Left kidney (tissue), 1 donor: ENCODE measurements at regions not wholly inside any gene's neighbourhood (a gene's known extent, or its start where the extent isn't known, plus 50 kb on each side); places are given as distances from the start of the nearest gene placed in this dataset.

Experiments
- DNase-seq: peaks from one replicate; pipeline ENCODE4 v3.0.0-alpha.2; 2013

DNA sequence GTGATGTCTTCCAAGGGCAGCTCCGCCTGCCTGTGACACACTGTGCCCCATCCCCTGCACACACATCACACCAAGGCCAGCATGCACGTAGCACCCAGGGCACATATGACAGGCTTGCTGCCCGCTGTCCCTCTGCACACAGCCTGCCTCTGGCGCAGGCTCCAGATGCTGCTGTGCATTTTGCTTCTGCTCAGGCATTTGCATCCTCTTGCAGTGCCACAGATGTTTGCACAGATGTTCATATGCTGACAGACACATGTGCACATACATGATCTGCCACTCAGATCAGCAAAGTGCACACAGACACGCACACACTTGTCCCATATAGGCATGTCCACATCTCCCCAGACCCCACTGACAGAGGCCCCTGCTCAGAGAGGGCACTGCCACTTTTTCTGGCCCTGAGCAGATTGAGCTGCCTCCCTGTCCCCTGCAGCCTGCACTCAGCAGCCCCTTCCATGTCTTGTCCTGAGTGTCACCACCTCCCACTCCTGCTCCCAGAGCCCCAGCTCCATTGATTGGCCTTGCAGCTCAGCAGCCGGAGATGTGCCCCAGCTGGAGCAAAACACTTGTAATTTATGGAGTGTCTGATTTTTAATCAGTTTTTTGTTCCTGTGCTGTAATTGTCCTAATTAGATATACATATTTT lies 115.1 kb upstream of the RPL38 start:
- DNase-seq, result no peak

DNA sequence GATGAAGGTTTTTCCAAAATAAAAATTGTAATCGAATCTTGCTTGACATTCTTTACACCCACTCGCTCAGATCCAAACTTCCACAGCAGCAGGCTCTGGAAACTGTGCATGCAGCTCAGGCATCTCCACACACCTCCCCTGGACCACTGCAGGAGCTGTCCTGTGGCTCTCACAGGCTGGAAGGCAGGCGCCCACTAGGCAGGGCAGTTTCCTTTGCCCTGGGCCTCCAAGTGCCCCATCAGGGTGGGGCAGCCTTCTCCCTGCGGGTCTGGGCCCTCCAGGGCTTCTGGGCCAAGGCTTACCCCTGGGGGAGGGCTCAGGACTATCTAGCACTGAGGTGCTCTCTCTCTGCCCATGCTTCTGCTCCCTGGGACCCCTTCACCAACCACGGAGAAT lies 114.5 kb upstream of the RPL38 start:
- DNase-seq, result no peak

DNA sequence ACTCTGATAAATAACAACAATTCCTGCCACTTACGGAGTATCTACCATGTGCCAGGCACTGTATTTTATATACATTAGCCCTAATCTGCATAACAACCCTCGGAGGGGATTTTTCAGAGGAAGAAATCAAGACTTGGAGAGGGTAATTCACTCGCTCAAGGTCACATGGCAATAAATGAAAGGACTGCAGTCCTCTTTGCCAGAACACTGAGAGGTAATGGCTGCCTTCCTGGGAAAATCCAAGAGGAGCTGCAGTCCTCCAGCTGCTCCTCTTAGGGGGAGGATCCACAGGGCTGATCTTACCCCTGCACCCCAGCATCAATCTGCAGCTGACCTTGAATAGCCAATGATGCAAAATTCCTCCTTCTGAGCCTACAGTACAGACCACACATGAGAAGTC lies 114.1 kb upstream of the RPL38 start:
- DNase-seq, result no peak

DNA sequence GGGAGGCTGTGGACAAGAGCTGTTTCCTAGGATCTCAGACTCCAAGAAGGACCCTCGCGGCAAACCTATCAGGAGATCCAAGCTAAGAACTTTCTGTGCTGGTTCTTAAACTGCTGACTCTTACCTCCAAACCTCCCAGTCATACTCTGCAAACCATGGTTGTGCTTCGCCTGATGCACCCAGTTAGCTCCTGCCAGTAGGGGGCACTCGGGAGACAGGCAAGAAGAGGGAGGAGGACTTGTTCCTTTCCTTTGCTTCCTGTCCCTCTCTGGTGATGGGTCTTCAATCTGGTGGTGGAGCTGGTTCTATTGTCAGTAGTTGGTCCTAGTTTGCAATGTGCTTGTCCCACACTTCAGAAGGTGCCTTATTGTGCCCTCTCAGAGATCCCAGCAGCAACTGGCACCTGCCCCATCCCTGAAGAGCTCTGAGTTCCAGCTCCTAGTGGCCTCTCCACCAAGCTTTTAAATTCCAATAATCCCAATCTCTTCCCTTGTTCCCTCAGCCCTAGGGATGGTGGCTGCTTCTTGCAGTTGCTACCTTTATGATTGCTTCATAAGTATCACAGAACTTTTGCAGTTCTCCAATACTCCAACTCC lies 113.5 kb upstream of the RPL38 start:
- DNase-seq, result no peak

DNA sequence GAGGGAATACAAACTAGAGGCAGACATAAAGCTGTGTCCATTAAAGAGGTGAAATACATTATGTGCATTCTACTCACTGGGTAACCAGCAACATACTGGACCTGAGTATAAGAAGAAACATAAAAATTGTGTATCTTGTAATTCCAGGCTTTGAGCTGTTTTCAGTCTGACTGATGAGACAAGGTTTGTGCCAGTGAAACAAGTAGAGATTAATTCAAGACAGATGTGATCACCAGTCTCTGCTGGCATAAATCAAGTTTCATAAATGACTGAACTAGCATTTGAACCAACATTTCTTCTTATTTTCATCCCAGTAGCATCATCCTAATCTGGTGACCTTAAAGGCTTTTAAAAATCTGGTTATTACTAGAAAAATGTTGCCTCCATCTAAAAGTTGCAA lies 108.8 kb upstream of the RPL38 start:
- no peak for DNase-seq

DNA sequence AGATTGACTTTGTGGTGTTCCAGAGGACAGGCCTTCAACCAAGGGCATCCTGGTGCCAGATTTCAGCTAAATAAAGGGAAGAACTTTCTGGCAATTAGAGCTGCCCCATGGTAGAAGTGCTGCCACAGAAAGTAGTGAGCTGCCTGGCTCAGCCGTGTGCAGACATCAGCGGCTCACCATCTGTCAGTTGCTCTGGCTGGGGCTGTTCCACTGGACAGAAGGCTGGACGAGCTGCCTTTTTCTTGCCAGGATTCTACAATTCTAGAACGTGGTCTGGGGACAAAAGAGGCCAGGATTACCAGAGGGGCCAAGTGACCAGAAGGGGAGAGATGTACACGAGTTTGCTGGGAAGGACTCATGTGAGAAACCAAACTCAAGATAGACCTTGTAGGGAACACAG lies 107.0 kb upstream of the RPL38 start:
- no peak for DNase-seq

DNA sequence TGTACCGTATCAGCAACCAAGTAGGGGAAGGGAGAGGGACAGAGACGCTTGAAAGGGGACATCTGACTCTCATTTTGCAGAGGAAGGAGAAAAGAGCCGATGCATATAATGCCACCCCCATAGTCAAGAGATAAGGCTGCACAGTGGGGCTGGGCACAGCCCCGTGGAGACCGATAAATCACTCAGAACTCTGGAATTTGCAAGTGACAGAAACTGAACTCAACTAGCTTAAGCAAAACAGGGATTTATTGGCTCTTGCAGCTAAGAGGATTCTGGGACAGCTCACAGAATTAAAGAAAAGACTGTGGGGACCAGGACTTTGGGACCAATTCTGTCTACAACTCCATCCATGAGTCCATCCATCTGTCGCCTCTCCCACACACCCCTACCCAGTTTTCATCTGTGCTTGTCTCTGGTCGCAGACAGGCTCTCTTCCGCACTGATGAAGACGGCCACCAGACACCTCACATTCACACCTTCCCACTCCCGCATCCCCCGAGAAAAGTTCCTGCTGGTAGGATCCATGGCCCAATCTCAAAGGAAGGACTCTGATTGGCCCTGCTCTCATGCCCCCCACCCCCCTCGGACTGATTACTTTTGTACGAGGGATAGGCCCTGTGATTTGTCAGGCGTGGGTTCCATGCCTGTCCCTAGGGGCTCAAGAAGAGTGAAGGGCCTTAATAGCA lies 105.9 kb upstream of the RPL38 start:
- DNase-seq, result no peak

DNA sequence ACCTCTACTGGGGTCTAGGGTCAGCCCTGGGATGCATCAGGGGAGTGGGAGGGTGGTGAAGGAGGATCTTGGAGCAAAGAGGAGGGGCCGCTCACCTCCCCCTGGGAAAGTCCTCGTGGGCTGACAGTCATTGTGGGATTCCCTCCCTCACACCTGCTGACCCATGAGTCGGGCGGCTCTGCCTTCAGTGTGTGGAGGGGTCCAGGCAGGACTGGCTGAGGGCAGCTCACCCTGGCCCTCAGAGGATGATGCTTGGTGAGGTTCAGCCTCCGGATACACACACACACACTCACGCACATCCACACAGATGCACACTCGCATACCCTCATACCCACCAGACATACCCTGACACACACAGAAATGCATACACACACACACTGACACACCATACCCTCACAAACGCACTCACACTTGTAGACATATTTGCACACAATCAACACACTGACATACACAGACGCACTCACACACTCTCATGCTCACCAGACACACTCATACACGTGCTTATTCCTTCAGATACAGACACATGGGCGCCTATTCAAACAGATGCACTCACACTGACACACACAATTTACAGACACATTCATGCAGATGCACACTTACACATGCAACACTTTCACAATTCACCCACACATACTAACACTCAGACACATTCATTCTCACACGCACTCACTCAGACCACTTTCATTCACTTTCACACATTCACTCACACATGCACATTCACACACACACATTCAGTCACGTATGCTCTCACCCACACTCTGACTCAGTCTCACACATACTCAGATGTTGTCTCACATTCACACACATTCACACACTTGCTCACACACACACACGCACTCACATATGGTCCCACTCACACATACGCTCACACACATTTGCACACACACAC lies 105.1 kb upstream of the RPL38 start:
- no peak for DNase-seq

DNA sequence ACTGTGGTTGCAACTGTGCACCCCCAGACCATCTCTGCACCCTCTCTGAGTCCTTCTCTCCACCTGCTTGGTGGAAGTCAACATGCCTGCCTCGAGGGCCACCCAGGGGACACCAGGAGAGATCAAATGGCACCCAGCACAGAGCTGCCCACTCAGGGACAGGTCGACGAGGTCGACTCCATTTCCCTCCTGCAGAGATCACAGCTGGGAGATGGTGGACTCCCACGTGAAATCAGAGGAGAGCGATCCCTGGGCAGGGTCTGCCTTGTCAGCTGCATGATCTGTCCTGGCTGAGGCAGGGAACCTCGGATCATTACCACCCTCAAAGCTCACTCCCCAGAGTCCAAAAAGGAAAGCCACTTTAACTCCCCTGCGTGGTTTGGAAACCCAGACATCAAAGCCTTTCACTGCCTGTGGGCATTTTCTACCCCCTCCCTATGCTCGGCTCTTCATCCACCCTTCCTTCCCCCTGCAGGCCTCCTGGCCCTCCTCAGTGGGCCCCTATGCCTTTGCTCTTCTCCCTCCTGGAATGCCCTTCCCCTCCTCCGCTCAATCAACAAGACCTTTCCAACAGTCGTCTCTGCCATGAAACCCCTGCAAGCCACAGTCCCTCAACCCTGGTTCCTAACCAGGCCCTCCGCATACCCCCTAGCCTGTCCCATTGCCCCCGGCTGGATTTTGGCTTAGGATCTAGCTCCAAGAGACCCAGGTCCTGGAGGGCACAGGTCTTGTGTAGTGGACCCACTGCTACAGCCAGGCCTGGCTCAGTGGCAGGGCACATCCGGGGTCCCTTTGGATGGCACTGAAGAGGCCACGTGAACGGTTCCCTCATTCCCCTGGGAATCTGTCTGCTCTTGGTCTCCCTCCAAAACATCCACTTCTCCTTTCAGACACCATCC lies 103.8 kb upstream of the RPL38 start:
- no peak for DNase-seq

DNA sequence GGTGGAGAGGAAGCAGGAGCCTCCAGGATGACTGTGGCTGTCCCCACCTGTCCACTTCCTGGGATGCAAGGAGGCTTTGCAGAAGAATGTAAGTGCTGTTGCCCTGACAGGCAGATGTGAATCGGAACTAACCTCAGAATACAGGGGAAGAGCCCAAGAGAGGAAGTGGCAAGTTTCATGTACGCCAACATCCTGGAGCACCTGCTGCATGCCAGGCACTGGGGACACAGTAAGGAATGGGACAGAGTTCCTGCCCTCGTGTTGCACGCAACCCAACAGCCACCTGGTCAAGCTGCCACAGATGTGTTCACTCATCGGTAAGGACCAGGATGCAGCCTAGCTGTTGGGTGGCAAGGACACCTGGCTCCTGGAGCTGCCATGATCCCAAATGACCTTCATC lies 98.6 kb upstream of the RPL38 start:
- no peak for DNase-seq

DNA sequence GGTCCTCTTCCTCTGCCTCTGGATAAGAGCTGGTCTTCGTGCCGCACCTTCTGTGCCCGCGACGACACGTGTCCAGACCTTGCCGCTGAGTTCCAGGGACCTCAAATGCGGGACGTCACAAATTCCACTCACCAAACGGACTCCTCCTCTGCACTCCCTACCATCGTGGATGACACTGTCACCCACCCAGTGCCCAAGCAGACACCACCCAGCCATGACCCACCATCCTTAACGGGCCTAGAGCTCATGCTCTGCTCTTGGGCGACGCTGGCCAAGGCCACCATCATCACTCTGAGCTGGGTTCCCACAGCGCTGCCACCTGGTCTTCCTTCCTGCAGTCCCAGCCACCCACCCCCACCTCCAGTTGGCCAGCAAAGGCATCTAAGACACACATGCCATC lies 96.4 kb upstream of the RPL38 start:
- no peak for DNase-seq

DNA sequence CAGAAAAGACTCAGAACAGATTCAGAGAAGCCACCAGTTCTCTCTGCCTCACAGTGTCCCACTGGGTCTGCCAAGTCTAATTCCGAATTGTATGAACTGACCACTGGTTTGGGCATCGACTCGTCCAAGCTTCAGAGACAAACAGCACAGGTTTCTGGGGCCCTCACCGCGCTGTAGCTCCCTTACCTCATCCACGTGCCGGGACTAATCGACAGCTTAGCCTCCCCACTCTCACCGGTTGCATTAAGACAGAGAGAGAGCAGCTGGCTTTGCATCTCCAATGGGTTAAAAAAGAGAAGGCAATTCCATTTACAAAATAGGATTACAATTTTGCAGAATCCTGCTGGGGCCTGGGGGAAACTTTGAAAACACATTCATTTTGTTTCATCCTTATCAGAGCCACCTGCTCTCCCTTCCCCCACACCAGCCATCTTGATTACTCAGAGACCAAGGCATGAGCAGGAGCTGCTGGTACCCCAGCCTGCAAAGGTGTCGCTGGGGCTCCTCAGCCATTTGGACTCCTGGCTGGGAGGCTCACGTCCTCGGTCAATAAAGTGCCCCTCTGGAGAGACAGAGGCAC lies 95.3 kb upstream of the RPL38 start:
- DNase-seq, result no peak

DNA sequence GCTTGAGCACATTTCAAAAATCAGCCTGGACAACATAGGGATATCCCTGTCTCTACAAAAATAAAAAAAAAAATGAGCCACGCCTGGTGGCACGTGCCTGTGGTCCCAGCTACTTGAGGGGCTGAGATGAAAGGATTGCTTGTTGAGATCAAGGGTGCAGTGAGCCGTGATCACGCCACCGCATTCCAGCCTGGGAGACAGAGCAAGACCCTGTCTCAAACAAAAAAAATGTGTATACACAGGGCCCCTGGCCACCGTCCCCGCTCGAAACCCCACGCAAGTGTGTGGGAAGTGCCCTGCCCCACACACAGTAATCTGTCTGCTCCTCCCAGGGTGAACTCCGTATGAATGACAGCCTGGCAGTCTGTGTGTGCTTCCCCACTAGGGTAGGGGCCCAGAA lies 93.0 kb upstream of the RPL38 start:
- DNase-seq, result peak; percentile 46

DNA sequence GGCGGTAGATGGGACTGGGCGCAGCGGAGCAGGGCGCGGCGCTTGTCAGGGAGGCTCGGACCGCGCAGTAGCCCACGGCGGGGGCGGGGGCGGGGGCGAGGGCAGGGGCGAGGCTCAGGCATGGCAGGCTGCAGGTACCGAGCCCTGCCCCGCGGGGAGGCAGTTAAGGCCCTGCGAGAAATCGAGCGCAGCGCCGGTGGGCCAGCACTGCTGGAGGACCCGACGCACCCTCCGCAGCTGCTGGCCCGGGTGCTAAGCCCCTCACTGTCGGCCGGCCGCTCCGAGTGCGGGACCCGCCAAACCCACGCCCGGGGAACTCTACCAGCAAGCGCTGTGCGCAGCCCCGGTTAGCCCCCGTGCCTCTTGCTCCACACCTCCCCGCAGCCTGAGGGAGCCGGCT lies 90.2 kb upstream of the RPL38 start:
- no peak for DNase-seq

DNA sequence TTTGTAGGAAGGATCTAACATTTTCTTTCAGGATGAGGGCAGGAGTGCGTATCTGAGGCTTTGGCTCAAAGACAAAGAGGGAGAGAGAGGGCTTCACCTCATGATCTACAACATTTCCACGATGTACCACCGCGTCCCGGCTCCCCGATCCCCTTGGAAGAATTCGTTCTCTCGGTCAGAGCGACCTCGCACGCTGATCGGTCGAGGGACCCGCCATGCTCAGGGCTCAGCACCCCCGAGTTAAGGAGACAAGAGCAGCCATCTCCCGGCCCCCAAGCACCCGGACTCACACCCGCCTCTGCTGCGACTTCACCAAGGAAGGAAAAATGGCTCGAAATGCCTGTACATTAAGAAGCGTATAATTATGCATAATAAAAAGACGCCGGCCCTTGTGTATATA lies 89.5 kb upstream of the RPL38 start:
- DNase-seq, result no peak

DNA sequence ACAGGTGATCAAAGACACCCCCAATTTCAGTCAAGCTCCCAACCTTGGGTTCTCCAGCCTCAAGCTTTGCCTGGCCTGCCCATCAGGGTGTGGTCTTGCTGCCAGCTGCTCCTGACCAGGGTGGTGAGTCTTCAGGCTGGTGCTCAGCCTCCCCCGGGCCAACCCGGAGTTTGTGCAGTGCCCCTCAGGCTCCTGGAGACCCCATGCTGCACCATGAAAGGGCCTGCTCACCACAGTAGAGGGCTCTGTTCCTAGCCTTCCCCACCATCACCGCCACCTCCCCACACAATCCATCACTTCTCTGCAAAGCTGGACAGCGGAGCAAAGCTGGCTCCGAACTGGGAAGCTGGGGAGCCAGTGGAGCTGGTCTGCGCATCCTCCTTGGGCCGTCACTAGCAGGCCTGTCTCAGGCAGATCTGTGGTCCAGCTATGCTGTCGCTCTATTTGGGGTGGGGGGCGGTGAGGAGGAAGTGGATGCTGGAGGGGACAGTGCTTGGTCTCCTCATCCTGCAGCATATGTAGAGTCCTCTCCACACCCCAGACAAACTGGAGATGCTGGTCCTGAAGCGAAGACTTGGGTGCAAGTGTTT lies 88.5 kb upstream of the RPL38 start:
- no peak for DNase-seq

DNA sequence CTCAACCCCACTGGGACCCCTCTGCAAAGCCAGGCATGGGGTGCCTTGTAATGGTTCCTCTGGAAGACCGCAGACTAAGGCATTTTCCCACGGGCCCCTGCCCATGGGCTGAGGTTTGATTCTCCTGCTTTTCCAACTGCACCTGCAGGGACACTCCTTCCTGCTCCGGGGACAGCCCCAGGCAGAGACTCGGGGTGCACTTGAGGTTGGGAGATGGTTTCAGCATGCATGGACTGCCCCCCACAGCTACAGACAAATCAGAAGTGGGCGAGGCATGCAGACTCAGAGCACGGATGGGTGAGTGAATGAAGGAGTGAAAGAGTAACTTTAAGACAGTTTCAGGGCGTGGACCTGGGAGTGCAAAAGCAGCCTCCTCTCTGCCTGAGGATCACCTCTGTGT lies 87.9 kb upstream of the RPL38 start:
- no peak for DNase-seq

DNA sequence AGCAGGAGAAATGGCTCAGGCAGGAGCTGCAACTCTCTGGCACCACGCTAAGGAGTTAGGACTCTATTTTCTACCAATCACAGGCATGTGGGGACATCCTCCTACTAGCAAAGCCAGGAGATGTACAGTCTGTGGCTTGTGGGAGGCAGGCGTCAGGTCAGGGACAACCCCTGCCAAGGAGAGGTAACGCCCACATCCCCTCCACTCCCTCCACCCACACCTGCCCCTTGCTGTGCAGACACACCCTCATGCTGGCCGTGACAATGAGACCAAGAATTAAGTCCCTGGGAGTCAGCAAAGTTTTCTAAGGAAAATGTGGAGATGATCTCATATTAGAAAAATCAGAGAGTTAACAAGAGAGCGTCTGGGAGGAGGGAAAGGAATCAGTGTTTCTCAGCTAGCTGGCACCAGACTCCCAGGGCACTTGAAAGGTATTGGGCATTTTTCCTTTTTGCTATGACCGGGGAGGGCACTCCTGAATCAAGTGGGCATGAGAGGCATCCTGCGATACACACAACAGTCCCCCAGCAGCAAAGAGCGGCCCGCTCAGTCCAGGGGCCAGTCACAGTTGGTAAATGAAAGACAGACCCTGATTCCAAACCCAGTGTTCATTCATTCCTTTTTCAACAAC lies 87.3 kb upstream of the RPL38 start:
- DNase-seq, result no peak

DNA sequence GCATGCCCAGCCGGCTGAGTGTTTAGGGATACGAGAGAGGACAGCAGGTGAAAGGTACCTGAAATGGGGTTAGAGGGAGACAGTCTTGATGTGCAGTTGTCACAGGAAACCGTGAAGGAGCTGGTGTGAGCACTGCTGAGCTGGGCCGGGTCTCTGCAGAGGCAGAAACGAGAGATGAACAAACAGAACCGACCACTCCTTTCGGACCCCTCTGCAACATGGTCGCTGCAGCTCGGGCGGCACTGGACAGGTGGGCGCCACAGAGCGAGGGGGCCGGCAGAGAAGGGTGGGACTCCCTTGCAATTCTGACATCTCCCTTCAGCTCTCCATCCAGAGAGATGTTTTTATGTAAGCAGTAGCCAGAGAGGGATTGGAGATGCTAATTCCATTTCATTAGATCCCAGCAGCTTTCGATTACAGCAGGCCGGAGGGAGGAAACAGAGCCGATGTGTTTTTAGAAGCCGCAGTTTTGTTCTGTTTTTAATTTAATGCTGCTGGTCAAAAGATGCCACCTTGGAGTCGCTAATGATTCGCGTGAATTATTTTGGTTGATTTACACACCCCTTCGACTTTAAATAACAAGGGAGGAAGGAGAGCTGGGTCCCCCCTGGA lies 86.3 kb upstream of the RPL38 start:
- no peak for DNase-seq

DNA sequence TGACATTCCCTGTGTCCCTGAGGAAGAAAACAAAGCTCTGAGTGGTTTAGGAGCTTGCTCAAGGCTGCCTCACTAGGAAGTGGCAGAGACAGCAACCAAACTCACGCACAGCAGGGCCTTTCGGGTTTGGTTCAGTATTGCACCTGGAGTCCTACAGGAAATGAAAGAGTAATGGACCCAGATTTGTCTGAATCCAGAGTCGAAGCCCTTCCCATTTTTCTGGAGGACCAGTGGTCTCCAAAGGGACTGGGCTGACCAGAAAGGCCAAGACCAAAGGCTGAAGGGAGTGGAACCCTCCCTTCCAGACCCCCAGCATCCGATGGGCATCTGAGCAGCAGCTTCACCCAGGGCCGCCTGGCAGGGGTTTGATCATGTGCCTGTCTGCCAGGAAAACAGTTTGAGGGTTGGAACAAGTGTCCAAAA lies 85.5 kb upstream of the RPL38 start:
- DNase-seq, result no peak
